ENCODE measurements at regions not wholly inside any gene's neighbourhood (a gene's known extent, or its start where the extent isn't known, plus 50 kb on each side); places are given as distances from the start of the nearest gene placed in this dataset.
A peak's percentile ranks its signal among the peaks of the same experiment; 100 is the strongest.
"Not testable (repeated sequence)": the region's sequence is repeated elsewhere in the genome, so short reads cannot be mapped to it uniquely, and the experiment has no call there.

DNA sequence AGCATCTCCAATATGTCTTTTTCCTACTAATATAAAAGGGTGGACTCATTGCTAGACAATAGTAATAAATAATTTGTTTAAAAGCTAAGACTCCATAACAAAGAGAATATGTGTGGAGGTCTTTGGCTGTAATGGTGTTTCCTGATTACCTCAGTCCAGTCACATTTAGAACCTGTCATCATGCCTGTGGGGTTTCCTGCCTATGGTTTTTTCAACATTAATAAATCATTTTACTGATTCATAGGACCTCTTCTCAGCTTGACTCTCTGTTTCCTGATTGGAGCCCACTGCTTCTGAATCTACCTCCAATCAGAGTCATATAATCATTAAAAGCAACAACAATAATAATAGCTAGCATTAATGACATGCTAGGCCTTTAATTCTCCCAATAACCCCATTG, 52.4 kb upstream of the GNAI1 start:
- DNase-seq (ENCODE audit: low read depth), result no peak

- no peak for DNase-seq (ENCODE audit: low read depth)
These were observed 55.7 kb upstream of the GNAI1 start for GRCh38 chr7:80078886-80079285.

- peak; percentile 6 for DNase-seq (ENCODE audit: low read depth)
These were observed 56.4 kb upstream of the GNAI1 start for GRCh38 chr7:80078159-80078731.

- no peak for DNase-seq (ENCODE audit: low read depth)
These were observed 64.2 kb upstream of the GNAI1 start for GRCh38 chr7:80070391-80070790.

DNA sequence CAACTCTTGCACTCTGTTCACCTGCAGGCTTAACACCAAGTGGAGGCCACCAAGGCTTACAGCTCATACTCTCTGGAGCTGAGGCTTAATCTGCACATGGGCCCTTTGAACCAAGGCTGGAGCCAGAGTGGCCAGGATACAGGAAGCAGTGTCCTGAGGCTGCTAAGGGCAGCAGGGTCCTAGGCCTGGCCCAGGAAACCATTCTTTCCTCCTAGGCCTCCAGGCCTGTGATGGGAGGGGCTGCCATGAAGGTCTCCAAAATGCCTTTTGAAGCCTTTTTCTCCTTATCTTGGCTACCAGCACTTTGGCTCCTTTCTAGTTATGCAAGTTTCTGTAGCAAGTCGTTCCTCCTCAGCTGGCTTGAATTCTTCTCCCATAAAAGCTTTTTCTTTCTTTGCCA, 68.0 kb upstream of the GNAI1 start:
- no peak for DNase-seq (ENCODE audit: low read depth)

DNA sequence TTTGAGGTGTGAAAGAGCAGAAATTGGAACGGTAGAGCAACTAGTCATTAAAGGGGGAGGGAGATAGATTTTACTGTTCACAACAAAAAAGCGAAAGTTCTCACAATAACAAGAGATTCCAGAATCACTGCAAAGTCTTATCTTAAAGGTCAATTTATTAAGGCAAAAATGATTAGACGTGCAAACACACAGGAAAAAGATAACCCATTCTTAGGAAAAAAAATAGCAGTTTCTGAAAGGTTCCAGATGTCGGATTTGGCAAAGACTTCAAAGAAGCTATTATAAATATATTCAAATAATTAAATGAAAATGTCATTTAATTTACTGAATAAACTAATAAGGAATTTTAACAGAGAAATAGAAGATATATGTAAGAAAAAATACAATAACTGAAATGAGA, 70.8 kb upstream of the GNAI1 start:
- DNase-seq (ENCODE audit: low read depth), result no peak

DNA sequence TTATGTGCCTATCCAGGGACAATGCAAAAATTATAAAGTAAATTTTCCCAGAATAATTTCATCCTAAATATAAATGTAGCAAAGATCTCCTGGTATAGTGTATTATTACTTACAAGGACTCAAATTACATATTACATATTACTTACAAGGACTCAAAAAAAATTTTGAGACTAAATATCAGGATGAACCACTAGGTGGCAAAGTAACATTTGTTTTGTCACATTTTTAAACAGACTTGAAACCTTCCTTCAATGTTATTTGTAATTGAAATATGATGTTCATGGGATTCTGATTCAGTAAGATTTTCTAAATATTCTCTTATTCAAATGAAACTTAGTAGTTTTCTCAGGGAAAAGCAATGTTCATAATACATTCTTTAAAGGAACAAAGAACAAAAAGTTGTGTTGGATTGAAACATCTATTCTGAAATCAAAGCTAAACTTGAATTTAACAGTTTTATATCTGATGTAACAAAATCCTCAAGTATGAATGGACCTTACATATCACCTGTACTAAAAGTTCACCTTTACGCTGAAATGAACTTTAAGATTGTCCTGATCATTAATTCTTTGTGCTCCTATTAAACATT, 74.3 kb upstream of the GNAI1 start:
- DNase-seq (ENCODE audit: low read depth), result peak; percentile 36

DNA sequence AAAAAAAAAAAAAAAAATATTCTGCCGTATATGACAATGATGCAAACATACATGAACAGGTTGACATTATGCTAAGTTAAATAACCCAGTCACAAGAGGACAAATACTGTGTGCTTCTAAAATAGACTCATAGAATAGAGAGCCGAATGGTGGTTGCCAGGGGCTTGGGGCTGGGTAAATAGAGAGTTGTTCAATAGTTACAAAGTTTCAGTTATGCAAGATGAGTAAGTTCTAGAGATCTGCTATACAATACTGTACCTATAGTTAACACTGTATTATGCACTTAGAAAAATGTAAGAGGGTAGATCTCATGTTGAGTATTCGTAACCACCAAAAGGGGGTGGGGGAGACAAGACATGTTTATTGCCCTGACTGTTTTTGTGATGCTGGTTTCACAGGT, 77.1 kb upstream of the GNAI1 start:
- DNase-seq (ENCODE audit: low read depth), result no peak

- DNase-seq (ENCODE audit: low read depth), result no peak
These were observed 80.3 kb upstream of the GNAI1 start for GRCh38 chr7:80054356-80054755.

DNA sequence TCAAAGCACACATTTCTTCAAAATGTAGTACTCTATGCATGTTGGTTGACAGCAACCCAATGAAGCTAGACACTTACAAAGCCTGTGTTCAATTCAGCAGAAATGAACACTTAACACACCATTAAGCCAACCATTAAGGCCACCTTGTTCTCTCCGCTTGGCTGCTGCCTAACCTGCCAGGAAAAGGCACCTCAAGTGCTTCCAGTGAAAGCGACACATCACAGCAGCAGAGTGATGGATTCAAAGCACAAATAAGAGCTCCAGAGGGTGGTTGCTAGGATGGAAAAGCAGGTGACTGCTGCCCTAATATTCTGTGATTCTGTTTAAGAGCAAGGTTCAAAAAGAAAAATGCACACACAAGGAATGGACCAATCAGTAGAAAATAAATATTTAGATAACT, 81.5 kb upstream of the GNAI1 start:
- no peak for DNase-seq (ENCODE audit: low read depth)

GRCh38 chr7:80047856-80048459, 86.7 kb upstream of the GNAI1 start:
- DNase-seq (ENCODE audit: low read depth), result no peak

GRCh38 chr7:80047032-80047431, 87.6 kb upstream of the GNAI1 start:
- no peak for DNase-seq (ENCODE audit: low read depth)

DNA sequence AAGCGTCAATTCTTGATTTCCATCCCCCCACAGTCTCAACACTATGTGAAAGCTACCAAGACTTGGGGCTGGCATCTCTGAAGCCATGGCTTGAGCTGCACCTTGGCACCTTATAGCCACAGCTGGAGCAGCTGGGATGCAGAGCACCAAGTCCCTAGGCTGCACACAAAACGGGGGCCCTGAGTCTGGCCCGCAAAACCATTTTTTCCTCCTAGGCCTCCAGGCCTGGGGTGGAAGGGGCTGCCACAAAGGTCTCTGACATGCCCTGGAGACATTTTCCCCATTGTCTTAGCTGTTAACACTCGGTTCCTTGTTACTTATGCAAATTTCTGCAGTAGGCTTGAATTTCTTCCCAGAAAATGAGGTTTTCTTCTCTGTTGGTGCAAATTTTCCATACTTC, 89.8 kb upstream of the GNAI1 start:
- no peak for DNase-seq (ENCODE audit: low read depth)

DNA sequence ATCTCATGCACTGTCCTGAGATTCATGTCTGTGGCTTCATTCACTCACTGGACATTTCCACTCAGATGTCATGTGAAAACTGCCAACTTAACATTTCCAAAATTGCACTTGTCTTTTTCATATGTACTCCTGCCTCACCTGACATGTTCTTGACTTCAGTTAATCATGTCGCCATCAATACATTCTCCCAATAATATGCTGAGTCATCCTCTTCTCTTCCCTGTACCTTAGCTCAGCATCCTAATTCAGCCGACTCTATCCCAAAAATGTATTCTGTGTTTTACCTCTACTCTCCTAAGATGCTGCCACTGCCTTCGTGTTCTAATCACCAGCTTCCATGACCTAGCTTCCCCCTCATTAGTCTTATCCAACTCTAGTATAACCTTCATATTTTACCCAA, 93.9 kb upstream of the GNAI1 start:
- DNase-seq (ENCODE audit: low read depth), result no peak

DNA sequence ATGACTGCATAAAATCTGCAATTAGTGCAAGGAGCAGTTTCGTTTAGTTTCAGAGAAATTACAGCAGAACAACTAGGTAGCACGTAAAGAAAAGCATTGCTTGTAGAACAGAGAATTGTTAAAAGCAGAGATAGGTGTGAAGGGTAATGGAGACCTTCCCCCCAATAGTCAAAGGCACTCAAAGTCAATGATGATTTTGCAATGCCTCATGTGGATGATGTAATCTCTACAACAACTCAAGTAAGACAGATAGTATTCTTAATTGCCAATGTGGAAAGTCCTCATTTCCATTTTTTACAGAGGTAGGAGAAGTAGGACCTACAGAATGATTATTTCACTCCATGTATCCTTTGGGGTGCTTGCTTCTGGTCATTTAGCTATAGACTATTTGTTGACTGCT, 94.3 kb upstream of the GNAI1 start:
- no peak for DNase-seq (ENCODE audit: low read depth)

GRCh38 chr7:80039251-80039884, 95.3 kb upstream of the GNAI1 start:
- no peak for DNase-seq (ENCODE audit: low read depth)

DNA sequence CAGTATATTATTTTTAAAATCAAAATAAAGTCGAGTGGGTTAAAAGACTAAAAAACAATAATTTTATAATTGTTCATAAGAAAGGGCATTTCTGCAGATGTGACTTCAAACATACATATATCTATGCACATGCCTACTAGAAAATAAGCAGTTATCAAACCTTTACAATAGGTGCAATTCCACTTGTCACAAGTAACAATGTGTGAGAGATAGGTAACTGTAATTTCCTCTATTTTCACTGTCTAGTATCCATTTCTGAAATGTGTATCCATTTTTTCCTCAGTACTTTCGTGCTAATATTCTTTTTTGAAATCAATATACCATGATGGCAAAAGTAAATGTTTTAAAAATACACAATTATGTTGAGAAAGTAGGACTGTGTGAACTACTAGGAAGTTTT, 96.9 kb upstream of the GNAI1 start:
- DNase-seq (ENCODE audit: low read depth), result no peak

DNA sequence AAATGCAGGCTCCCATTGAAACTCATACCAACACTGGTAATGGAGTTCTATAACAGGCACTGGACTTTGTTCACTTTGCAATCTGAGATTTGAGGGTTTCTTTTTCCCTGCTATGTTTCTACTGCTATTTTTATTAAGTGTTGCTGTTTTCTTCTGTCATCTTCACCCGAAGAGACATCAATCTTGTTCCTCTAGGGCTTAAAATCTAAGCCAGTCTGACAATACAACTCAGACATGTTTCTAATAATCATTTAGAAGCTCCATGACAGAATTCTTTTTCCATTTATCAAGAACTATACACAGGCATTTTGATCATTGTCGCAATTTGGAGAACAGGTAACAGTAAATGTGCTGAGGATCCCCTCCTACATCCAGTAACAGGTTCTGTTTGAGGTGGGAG, 98.5 kb upstream of the GNAI1 start:
- no peak for DNase-seq (ENCODE audit: low read depth)

DNA sequence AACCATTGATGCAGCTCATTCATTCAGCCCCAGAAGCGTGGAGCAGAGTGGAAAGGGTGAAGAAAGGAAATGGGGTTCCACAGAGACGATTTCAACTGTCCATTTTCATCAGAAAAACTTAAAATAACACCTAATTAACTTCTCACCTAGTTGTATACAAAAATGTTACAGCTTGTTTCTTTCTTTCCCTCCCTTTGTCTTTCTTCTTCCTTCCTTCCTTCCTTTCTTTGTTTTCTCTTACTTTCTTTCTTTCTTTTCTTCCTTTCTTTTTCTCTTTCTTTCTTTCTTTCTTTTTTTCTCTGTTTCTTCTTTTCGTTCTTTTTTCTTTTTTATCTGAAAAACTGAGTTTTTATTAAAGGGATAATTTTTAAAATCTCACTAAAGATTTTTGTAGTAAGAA, 105.9 kb upstream of the GNAI1 start:
- DNase-seq (ENCODE audit: low read depth), result no peak

DNA sequence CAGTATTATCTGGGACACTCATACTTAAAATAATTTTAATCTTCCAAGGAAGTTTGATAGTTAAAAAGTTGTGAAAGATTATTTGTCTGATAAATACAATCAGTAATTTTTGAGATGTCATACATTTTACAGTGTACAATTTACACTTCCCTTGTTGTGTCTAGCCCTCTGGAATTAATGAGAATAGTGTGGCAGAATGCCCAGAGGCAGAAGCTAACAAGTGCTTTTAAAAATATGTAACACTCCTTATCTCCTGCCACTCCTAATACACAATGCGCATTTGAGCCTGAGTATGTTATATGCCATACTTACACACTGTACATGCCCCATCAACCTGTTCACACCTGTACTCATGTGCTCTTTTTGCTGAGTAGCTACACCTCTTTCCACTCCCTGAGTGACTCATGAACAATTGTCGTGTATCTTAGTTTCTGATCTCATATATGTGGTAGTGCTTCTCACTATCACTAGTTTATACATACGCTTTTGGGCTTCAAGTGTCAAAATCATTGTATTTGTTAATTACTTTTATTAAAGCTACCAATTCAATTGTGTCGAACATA, 106.9 kb upstream of the GNAI1 start:
- no peak for DNase-seq (ENCODE audit: low read depth)

- DNase-seq (ENCODE audit: low read depth), result no peak
These were observed 107.9 kb upstream of the GNAI1 start for GRCh38 chr7:80026766-80027165.

- DNase-seq (ENCODE audit: low read depth), result peak; percentile 4
These were observed 114.4 kb upstream of the GNAI1 start for GRCh38 chr7:80020277-80020676.

DNA sequence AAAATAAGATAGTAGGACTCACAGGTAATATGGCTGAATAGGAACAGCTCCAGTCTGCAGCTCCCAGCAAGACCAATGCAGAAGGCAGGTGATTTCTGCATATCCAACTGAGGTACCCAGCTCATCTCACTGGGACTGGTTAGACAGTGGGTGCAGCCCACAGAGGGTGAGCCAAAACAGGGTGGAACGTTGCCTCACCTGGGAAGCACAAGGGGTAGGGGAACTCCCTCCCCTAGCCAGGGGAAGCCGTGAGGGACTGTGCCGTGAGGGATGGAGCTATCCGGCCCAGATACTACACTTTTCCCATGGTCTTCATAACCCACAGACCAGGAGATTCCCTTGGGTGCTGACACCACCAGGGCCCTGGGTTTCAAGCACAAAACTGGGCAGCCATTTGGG, 114.8 kb upstream of the GNAI1 start:
- DNase-seq (ENCODE audit: low read depth), result not testable (repeated sequence)

Data from RPMI7951 (cell line).